ENCODE measurements at regions not wholly inside any gene's neighbourhood (a gene's known extent, or its start where the extent isn't known, plus 50 kb on each side); places are given as distances from the start of the nearest gene placed in this dataset.

GRCh38 chr16:74094514-74094913 lies 202.1 kb upstream of the PSMD7 start:
- in situ Hi-C loops (cut with MboI; ENCODE audit: low pct_unique_long_range_greater_than_20kb, low sequenced_read_pairs, unreplicated experiment) = no loop called here

DNA sequence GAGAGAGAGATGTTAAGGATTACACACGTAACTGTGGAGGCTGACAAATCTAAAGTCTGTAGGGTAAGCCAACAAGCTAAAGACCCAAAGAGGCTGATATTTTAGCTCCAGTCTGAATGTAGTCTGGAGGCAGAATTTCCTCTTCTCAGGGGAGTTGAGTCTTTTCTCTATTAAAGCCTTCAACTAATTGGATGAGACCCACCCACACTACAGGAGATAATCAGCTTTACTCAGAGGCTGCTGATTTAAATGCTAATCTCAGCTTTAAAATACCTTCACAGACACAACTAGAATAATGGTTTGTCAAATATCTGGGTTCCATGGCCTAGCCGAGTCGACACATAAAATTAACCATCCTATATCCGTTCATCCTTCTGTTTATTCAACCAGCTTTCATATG lies 204.3 kb upstream of the PSMD7 start:
- DNase-seq (ENCODE audit: low spot score) = no peak
- TF ChIP-seq, protein P1, sequence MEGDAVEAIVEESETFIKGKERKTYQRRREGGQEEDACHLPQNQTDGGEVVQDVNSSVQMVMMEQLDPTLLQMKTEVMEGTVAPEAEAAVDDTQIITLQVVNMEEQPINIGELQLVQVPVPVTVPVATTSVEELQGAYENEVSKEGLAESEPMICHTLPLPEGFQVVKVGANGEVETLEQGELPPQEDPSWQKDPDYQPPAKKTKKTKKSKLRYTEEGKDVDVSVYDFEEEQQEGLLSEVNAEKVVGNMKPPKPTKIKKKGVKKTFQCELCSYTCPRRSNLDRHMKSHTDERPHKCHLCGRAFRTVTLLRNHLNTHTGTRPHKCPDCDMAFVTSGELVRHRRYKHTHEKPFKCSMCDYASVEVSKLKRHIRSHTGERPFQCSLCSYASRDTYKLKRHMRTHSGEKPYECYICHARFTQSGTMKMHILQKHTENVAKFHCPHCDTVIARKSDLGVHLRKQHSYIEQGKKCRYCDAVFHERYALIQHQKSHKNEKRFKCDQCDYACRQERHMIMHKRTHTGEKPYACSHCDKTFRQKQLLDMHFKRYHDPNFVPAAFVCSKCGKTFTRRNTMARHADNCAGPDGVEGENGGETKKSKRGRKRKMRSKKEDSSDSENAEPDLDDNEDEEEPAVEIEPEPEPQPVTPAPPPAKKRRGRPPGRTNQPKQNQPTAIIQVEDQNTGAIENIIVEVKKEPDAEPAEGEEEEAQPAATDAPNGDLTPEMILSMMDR (IDR thresholded peaks at IDR 0.05; ENCODE audit: extremely low read depth, insufficient read depth, missing control alignments) = no peak
- in situ Hi-C loops (cut with MboI; ENCODE audit: low pct_unique_long_range_greater_than_20kb, low sequenced_read_pairs, unreplicated experiment) = no loop called here

More at GRCh38 chr16:74094514-74094913, 202.1 kb upstream of the PSMD7 start:
- TF ChIP-seq, protein P1 (IDR thresholded peaks at IDR 0.05; ENCODE audit: extremely low read depth, insufficient read depth, missing control alignments) = no peak
- no peak for DNase-seq (ENCODE audit: low spot score)

GRCh38 chr16:74090871-74091270 lies 205.7 kb upstream of the PSMD7 start:
- TF ChIP-seq, protein P1 (IDR thresholded peaks at IDR 0.05; ENCODE audit: extremely low read depth, insufficient read depth, missing control alignments) = no peak
- DNase-seq (ENCODE audit: low spot score) = no peak
- in situ Hi-C loops (cut with MboI; ENCODE audit: low pct_unique_long_range_greater_than_20kb, low sequenced_read_pairs, unreplicated experiment) = no loop called here

- in situ Hi-C loops (cut with MboI; ENCODE audit: low pct_unique_long_range_greater_than_20kb, low sequenced_read_pairs, unreplicated experiment) = no loop called here
- DNase-seq (ENCODE audit: low spot score) = no peak
- TF ChIP-seq, protein P1 (IDR thresholded peaks at IDR 0.05; ENCODE audit: extremely low read depth, insufficient read depth, missing control alignments) = no peak
Measured at GRCh38 chr16:74083541-74083940, 213.1 kb upstream of the PSMD7 start.

DNA sequence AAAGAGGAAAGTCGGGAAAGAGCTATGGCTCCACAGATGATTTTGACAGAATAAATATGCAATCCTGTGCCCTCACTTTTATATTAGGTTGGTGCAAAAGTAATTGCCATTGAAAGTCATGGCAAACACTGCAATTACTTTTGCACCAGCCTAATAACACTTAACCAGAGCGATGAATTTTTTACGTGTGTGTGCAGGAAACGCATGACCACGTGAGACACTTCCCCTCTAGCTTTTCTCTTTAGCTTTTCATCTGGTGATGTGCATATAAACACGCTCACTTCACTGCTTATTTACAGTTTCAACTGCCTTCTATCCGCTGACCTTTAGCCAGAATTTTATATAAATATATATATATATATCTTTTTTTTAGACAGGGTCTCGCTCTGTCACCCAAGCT lies 216.3 kb upstream of the PSMD7 start:
- TF ChIP-seq, protein P1 (IDR thresholded peaks at IDR 0.05; ENCODE audit: extremely low read depth, insufficient read depth, missing control alignments) = no peak
- DNase-seq (ENCODE audit: low spot score) = no peak
- in situ Hi-C loops (cut with MboI; ENCODE audit: low pct_unique_long_range_greater_than_20kb, low sequenced_read_pairs, unreplicated experiment) = no loop called here

DNA sequence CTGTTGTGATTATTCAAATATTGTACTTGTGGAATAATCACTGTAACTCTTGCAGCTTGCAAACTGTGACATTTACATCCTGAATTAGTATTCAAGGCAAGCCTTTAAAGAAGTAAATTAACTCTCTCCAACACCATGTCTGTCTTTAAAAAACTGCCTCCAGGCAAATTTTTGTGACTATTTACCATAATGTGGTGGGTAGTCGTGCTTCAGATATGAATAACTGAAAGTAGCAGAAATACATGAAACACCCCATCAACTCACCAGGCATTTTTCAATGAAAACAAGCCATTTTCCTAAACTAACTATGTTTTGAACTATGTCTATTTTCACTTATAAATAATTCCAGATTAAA lies 217.4 kb upstream of the PSMD7 start:
- TF ChIP-seq, protein P1 (IDR thresholded peaks at IDR 0.05; ENCODE audit: extremely low read depth, insufficient read depth, missing control alignments) = no peak
- no peak for DNase-seq (ENCODE audit: low spot score)
- in situ Hi-C loops (cut with MboI; ENCODE audit: low pct_unique_long_range_greater_than_20kb, low sequenced_read_pairs, unreplicated experiment) = no loop called here

All from GM13977 (cell line).